CD4-positive, alpha-beta T cell (primary cell): ENCODE measurements at regions not wholly inside any gene's neighbourhood (a gene's known extent, or its start where the extent isn't known, plus 50 kb on each side); places are given as distances from the start of the nearest gene placed in this dataset.

Experiments used
- ATAC-seq: fragments of 200-7000 bp; cut with Tn5 transposase; one replicate; pipeline ENCODE4 v1.10.0; 2022; ENCODE audit warnings: mild to moderate bottlenecking; ENCODE audit not compliant: poor library complexity
- CTCF ChIA-PET: fragments of 350-600 bp; sonication (Branson Sonifier 250); formaldehyde crosslinking; loops from one replicate; lab custom pipeline; 2021; ENCODE audit warnings: antibody characterized with exemption, inconsistent platforms; lab: Charles Lee
- POLR2A ChIA-PET: fragments of 350-600 bp; sonication (Branson Sonifier 250); formaldehyde crosslinking; loops from one replicate; lab custom pipeline; 2021; ENCODE audit warnings: antibody characterized with exemption, inconsistent platforms; lab: Charles Lee
- DNase-seq, 14 experiments: peaks; one replicate each; pipeline ENCODE4 v3.0.0-alpha.2; 2013 to 2020; ENCODE audit warnings: mixed read lengths in 2 of 14
- H3K27ac ChIP-seq, 2 donors: one replicate each; pipeline versions ENCODE4 v1.5.1 to v1.7.0; 2013; ENCODE audit warnings: low read length in 2 of 2, low read depth in 1 of 2, mild to moderate bottlenecking in 1 of 2
- H3K27me3 ChIP-seq, 2 experiments: 1 replicate in 1 of 2; 2 replicates in 1 of 2; pipeline versions ENCODE4 v1.6.1 to v1.7.0; 2013; ENCODE audit warnings: low read length in 2 of 2, control low read depth in 1 of 2, mild to moderate bottlenecking in 1 of 2, moderate library complexity in 1 of 2; ENCODE audit not compliant: insufficient read depth in 2 of 2, control insufficient read depth in 1 of 2
- H3K36me3 ChIP-seq: one replicate; pipeline ENCODE4 v1.6.1; 2013; ENCODE audit warnings: low read length, control low read depth; ENCODE audit not compliant: insufficient read depth
- H3K4me1 ChIP-seq: one replicate; pipeline ENCODE4 v1.6.1; 2013; ENCODE audit warnings: low read length, control low read depth; ENCODE audit not compliant: insufficient read depth
- H3K4me3 ChIP-seq: one replicate; pipeline ENCODE4 v1.5.1; 2013; ENCODE audit warnings: mild to moderate bottlenecking, low read length, moderate library complexity
- H3K9me3 ChIP-seq, 2 experiments: 1 replicate in 1 of 2; 2 replicates in 1 of 2; pipeline versions ENCODE4 v1.6.1 to v1.7.0; 2013; ENCODE audit warnings: low read length in 2 of 2, mild to moderate bottlenecking in 2 of 2, control low read depth in 1 of 2, moderate library complexity in 1 of 2; ENCODE audit not compliant: control insufficient read depth in 1 of 2, insufficient read depth in 1 of 2
- H3K27ac Mint-ChIP-seq: one replicate; pipeline ENCODE4 v1.8.0; 2020; ENCODE audit warnings: mixed read lengths
- H3K27me3 Mint-ChIP-seq: one replicate; pipeline ENCODE4 v1.8.0; 2021; ENCODE audit warnings: mixed read lengths
- H3K36me3 Mint-ChIP-seq: one replicate; pipeline ENCODE4 v1.8.0; 2021; ENCODE audit warnings: low read depth, mixed read lengths
- H3K4me1 Mint-ChIP-seq: one replicate; pipeline ENCODE4 v1.8.0; 2021; ENCODE audit warnings: low read depth, mixed read lengths
- H3K4me3 Mint-ChIP-seq: one replicate; pipeline ENCODE4 v1.8.0; 2020; ENCODE audit warnings: mild to moderate bottlenecking, mixed read lengths
- H3K9me3 Mint-ChIP-seq: one replicate; pipeline ENCODE4 v1.8.0; 2020; ENCODE audit warnings: mixed read lengths
- CTCF ChIP-seq: fragments of 200-600 bp; IDR thresholded peaks from one replicate; pipeline ENCODE4 v1.8.0; 2022; ENCODE audit warnings: antibody characterized with exemption, mild to moderate bottlenecking
- intact Hi-C, 2 experiments: fragments of 100-400 bp; cut with DNase I in 1 of 2; cut with micrococcal nuclease in 1 of 2; formaldehyde crosslinking; loops; one replicate each; pipeline versions ENCODE4 v1.15.1 to v1.9.0; 2023 to 2025; cut with DNase I, micrococcal nuclease

GRCh38 chr6:113718588-113718987, 138.6 kb upstream of the MARCKS start:
- intact Hi-C loops = no loop called here
- ChIA-PET CTCF (no interaction called here), POLR2A (no interaction called here)
- Histone ChIP-seq H3K4me1 (no peaks in the 10 kb centered on the region), H3K27ac (no peak overlapping the region), H3K36me3 (no peaks in the 10 kb centered on the region), H3K27me3 (no peaks in the 10 kb centered on the region), H3K4me3 (no peak overlapping the region), H3K9me3 (no peaks in the 10 kb centered on the region)
- H3K9me3 Mint-ChIP-seq = no peaks in the 10 kb centered on the region
- DNase-seq (no peak), ATAC-seq (no peak)
- TF ChIP-seq CTCF = no peak
- no peaks in the 10 kb centered on the region for H3K36me3 Mint-ChIP-seq
- H3K4me1 Mint-ChIP-seq = no peaks in the 10 kb centered on the region
- no peak overlapping the region for H3K27ac Mint-ChIP-seq
- peaks cover 12% of the 10 kb centered on the region for H3K27me3 Mint-ChIP-seq
- H3K4me3 Mint-ChIP-seq = no peak overlapping the region

- no peak overlapping the region for H3K4me3 Mint-ChIP-seq
- Histone ChIP-seq H3K9me3 (no peaks in the 10 kb centered on the region), H3K36me3 (no peaks in the 10 kb centered on the region), H3K4me1 (no peaks in the 10 kb centered on the region), H3K27ac (no peak overlapping the region), H3K4me3 (no peak overlapping the region), H3K27me3 (no peaks in the 10 kb centered on the region)
- ChIA-PET POLR2A (no interaction called here), CTCF (no interaction called here)
- intact Hi-C loops = no loop called here
- peaks cover 12% of the 10 kb centered on the region for H3K27me3 Mint-ChIP-seq
- H3K27ac Mint-ChIP-seq = no peak overlapping the region
- H3K9me3 Mint-ChIP-seq = no peaks in the 10 kb centered on the region
- no peaks in the 10 kb centered on the region for H3K4me1 Mint-ChIP-seq
- no peak for TF ChIP-seq CTCF
- ATAC-seq (no peak), DNase-seq (peak in 2 of 14 experiments; percentile 30 to 40)
- H3K36me3 Mint-ChIP-seq = no peaks in the 10 kb centered on the region
Observed at GRCh38 chr6:113719064-113719463, 138.1 kb upstream of the MARCKS start.

GRCh38 chr6:113719545-113719944, 137.6 kb upstream of the MARCKS start:
- intact Hi-C loops = no loop called here
- Histone ChIP-seq H3K36me3 (no peaks in the 10 kb centered on the region), H3K27me3 (no peaks in the 10 kb centered on the region), H3K4me3 (no peak overlapping the region), H3K9me3 (no peaks in the 10 kb centered on the region), H3K27ac (no peak overlapping the region), H3K4me1 (no peaks in the 10 kb centered on the region)
- no peaks in the 10 kb centered on the region for H3K36me3 Mint-ChIP-seq
- no peak for TF ChIP-seq CTCF
- no peak overlapping the region for H3K4me3 Mint-ChIP-seq
- no peaks in the 10 kb centered on the region for H3K4me1 Mint-ChIP-seq
- peaks cover 12% of the 10 kb centered on the region for H3K27me3 Mint-ChIP-seq
- H3K9me3 Mint-ChIP-seq = no peaks in the 10 kb centered on the region
- DNase-seq (peak in 2 of 14 experiments; percentile 10), ATAC-seq (no peak)
- no peak overlapping the region for H3K27ac Mint-ChIP-seq
- ChIA-PET POLR2A (no interaction called here), CTCF (no interaction called here)
